ENCODE measurements at regions not wholly inside any gene's neighbourhood (a gene's known extent, or its start where the extent isn't known, plus 50 kb on each side); places are given as distances from the start of the nearest gene placed in this dataset.

- no peaks in the 10 kb centered on the region for H3K4me1 ChIP-seq (ENCODE audit: control insufficient read depth in 5 of 5, insufficient read depth in 5 of 5, low read length in 5 of 5)
- DNase-seq = no peak
- no peak for ATAC-seq (ENCODE audit: insufficient read depth, low FRiP score)
- H3K4me3 ChIP-seq = no peak overlapping the region
- H3K9ac ChIP-seq (ENCODE audit: insufficient read depth in 1 of 2, low read length in 2 of 2) = no peak overlapping the region
- 84 to 89% methylated on average over 4 of the region's 4 CpGs for WGBS, 2 donors
- TF ChIP-seq, protein P1, sequence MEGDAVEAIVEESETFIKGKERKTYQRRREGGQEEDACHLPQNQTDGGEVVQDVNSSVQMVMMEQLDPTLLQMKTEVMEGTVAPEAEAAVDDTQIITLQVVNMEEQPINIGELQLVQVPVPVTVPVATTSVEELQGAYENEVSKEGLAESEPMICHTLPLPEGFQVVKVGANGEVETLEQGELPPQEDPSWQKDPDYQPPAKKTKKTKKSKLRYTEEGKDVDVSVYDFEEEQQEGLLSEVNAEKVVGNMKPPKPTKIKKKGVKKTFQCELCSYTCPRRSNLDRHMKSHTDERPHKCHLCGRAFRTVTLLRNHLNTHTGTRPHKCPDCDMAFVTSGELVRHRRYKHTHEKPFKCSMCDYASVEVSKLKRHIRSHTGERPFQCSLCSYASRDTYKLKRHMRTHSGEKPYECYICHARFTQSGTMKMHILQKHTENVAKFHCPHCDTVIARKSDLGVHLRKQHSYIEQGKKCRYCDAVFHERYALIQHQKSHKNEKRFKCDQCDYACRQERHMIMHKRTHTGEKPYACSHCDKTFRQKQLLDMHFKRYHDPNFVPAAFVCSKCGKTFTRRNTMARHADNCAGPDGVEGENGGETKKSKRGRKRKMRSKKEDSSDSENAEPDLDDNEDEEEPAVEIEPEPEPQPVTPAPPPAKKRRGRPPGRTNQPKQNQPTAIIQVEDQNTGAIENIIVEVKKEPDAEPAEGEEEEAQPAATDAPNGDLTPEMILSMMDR (IDR thresholded peaks at IDR 0.05; ENCODE audit: control extremely low read depth, extremely low read depth) = no peak
- H3K9me3 ChIP-seq (ENCODE audit: control insufficient read depth in 4 of 4, insufficient read depth in 3 of 4, low read length in 3 of 4) = peaks cover 0 to 3% (median 0%) of the 10 kb centered on the region in 4 donors
- H3K27me3 ChIP-seq (ENCODE audit: control insufficient read depth in 3 of 3, insufficient read depth in 3 of 3, low read length in 2 of 3) = no peaks in the 10 kb centered on the region
- no peaks in the 10 kb centered on the region for H3K36me3 ChIP-seq (ENCODE audit: control insufficient read depth in 4 of 4, insufficient read depth in 4 of 4, low read length in 4 of 4)
- no peak overlapping the region for H3K27ac ChIP-seq (ENCODE audit: low read depth in 1 of 2, low read length in 1 of 2)
These were observed 530.2 kb downstream of the HTR7 start for GRCh38 chr10:90327611-90328010.

GRCh38 chr10:90328459-90328858 lies 529.4 kb downstream of the HTR7 start:
- H3K27me3 ChIP-seq (ENCODE audit: control insufficient read depth in 3 of 3, insufficient read depth in 3 of 3, low read length in 2 of 3) = no peaks in the 10 kb centered on the region
- no peak for ATAC-seq (ENCODE audit: insufficient read depth, low FRiP score)
- H3K4me3 ChIP-seq = no peak overlapping the region
- peaks cover 0 to 3% (median 0%) of the 10 kb centered on the region in 4 donors for H3K9me3 ChIP-seq (ENCODE audit: control insufficient read depth in 4 of 4, insufficient read depth in 3 of 4, low read length in 3 of 4)
- DNase-seq = no peak
- no peaks in the 10 kb centered on the region for H3K36me3 ChIP-seq (ENCODE audit: control insufficient read depth in 4 of 4, insufficient read depth in 4 of 4, low read length in 4 of 4)
- H3K9ac ChIP-seq (ENCODE audit: insufficient read depth in 1 of 2, low read length in 2 of 2) = no peak overlapping the region
- 71 to 79% methylated on average over 1 of the region's 1 CpG for WGBS, 2 donors
- TF ChIP-seq, protein P1 (IDR thresholded peaks at IDR 0.05; ENCODE audit: control extremely low read depth, extremely low read depth) = no peak
- H3K27ac ChIP-seq (ENCODE audit: low read depth in 1 of 2, low read length in 1 of 2) = no peak overlapping the region
- no peaks in the 10 kb centered on the region for H3K4me1 ChIP-seq (ENCODE audit: control insufficient read depth in 5 of 5, insufficient read depth in 5 of 5, low read length in 5 of 5)

GRCh38 chr10:90328896-90329295 lies 528.9 kb downstream of the HTR7 start:
- TF ChIP-seq, protein P1 (IDR thresholded peaks at IDR 0.05; ENCODE audit: control extremely low read depth, extremely low read depth) = no peak
- Histone ChIP-seq H3K36me3 (ENCODE audit: control insufficient read depth in 4 of 4, insufficient read depth in 4 of 4, low read length in 4 of 4) (no peaks in the 10 kb centered on the region), H3K9ac (ENCODE audit: insufficient read depth in 1 of 2, low read length in 2 of 2) (no peak overlapping the region), H3K27me3 (ENCODE audit: control insufficient read depth in 3 of 3, insufficient read depth in 3 of 3, low read length in 2 of 3) (no peaks in the 10 kb centered on the region), H3K4me3 (no peak overlapping the region), H3K4me1 (ENCODE audit: control insufficient read depth in 5 of 5, insufficient read depth in 5 of 5, low read length in 5 of 5) (no peaks in the 10 kb centered on the region), H3K9me3 (ENCODE audit: control insufficient read depth in 4 of 4, insufficient read depth in 3 of 4, low read length in 3 of 4) (peaks cover 0 to 3% (median 0%) of the 10 kb centered on the region in 4 donors), H3K27ac (ENCODE audit: low read depth in 1 of 2, low read length in 1 of 2) (no peak overlapping the region)
- 97 to 100% methylated on average over 1 of the region's 1 CpG for WGBS, 2 donors
- no peak for DNase-seq
- no peak for ATAC-seq (ENCODE audit: insufficient read depth, low FRiP score)

GRCh38 chr10:90337316-90337715 lies 520.5 kb downstream of the HTR7 start:
- whole genome bisulfite sequencing, 2 donors = 57 to 65% methylated on average over 1 of the region's 1 CpG
- DNase-seq (no peak), ATAC-seq (ENCODE audit: insufficient read depth, low FRiP score) (no peak)
- no peaks in the 10 kb centered on the region for H3K4me1 ChIP-seq (ENCODE audit: control insufficient read depth in 5 of 5, insufficient read depth in 5 of 5, low read length in 5 of 5)
- H3K9me3 ChIP-seq (ENCODE audit: control insufficient read depth in 4 of 4, insufficient read depth in 3 of 4, low read length in 3 of 4) = no peaks in the 10 kb centered on the region
- no peaks in the 10 kb centered on the region for H3K36me3 ChIP-seq (ENCODE audit: control insufficient read depth in 4 of 4, insufficient read depth in 4 of 4, low read length in 4 of 4)
- H3K9ac ChIP-seq (ENCODE audit: insufficient read depth in 1 of 2, low read length in 2 of 2) = no peak overlapping the region
- no peak overlapping the region for H3K4me3 ChIP-seq
- no peaks in the 10 kb centered on the region for H3K27me3 ChIP-seq (ENCODE audit: control insufficient read depth in 3 of 3, insufficient read depth in 3 of 3, low read length in 2 of 3)
- TF ChIP-seq, protein P1 (IDR thresholded peaks at IDR 0.05; ENCODE audit: control extremely low read depth, extremely low read depth) = no peak
- no peak overlapping the region for H3K27ac ChIP-seq (ENCODE audit: low read depth in 1 of 2, low read length in 1 of 2)
